A673 (cell line): ENCODE measurements at regions not wholly inside any gene's neighbourhood (a gene's known extent, or its start where the extent isn't known, plus 50 kb on each side); places are given as distances from the start of the nearest gene placed in this dataset.

Source experiments
- BruUV-seq: library from RNA; stranded (reverse); fragments of 400-500 nt; replicated peaks from 2 replicates; lab custom pipeline; 2021; lab: Mats Ljungman, UMichigan
- CTCF ChIA-PET: fragments of 300-600 bp; sonication (Branson Sonifier 250); formaldehyde crosslinking; loops from one replicate; lab custom pipeline; 2022; ENCODE audit warnings: antibody characterized with exemption; lab: Charles Lee
- POLR2A ChIA-PET: fragments of 300-600 bp; sonication (Branson Sonifier 250); formaldehyde crosslinking; loops from one replicate; lab custom pipeline; 2022; ENCODE audit warnings: antibody characterized with exemption; ENCODE audit not compliant: low non-redundant PET; lab: Charles Lee
- DNase-seq: peaks from one replicate; pipeline ENCODE4 v3.0.0-alpha.2; 2015; ENCODE audit warnings: low spot score
- H3K27ac ChIP-seq: fragments of 200-600 bp; sonication (generic); 2 replicates; pipeline ENCODE4 v1.5.1; 2016; ENCODE audit warnings: mixed run types, low read depth, mild to moderate bottlenecking, mixed read lengths, antibody characterized with exemption, low read length; ENCODE audit not compliant: poor library complexity, severe bottlenecking
- H3K27me3 ChIP-seq: fragments of 200-600 bp; sonication (generic); replicated peaks from 2 replicates; pipeline ENCODE4 v1.6.1; 2017; ENCODE audit warnings: mixed run types, low read depth, mild to moderate bottlenecking, mixed read lengths, antibody characterized with exemption, low read length; ENCODE audit not compliant: insufficient read depth, poor library complexity
- H3K36me3 ChIP-seq: fragments of 200-600 bp; sonication (generic); 2 replicates; pipeline ENCODE4 v1.6.1; 2016; ENCODE audit warnings: mixed run types, mild to moderate bottlenecking, mixed read lengths, antibody characterized with exemption, low read length; ENCODE audit not compliant: insufficient read depth, poor library complexity, severe bottlenecking
- H3K4me1 ChIP-seq: fragments of 200-600 bp; sonication (generic); 2 replicates; pipeline ENCODE4 v1.6.1; 2017; ENCODE audit warnings: mixed run types, mild to moderate bottlenecking, mixed read lengths, antibody characterized with exemption, low read length; ENCODE audit not compliant: insufficient read depth, poor library complexity, severe bottlenecking
- H3K4me3 ChIP-seq: fragments of 200-600 bp; sonication (generic); 2 replicates; pipeline ENCODE4 v1.5.1; 2016; ENCODE audit warnings: low read depth, mixed run types, mild to moderate bottlenecking, mixed read lengths, low read length; ENCODE audit not compliant: poor library complexity, severe bottlenecking
- H3K9me3 ChIP-seq: fragments of 200-600 bp; sonication (generic); 2 replicates; pipeline ENCODE4 v1.6.1; 2016; ENCODE audit warnings: mixed run types, low read depth, mild to moderate bottlenecking, mixed read lengths, antibody characterized with exemption, low read length; ENCODE audit not compliant: poor library complexity, severe bottlenecking
- CTCF ChIP-seq: fragments of 300-800, 200-600 bp; sonication (generic); conservative IDR thresholded peaks from 2 replicates; pipeline ENCODE4 v1.5.1; 2017; ENCODE audit warnings: low read depth, mild to moderate bottlenecking, antibody characterized with exemption, low read length, moderate library complexity, mixed read lengths
- EZH2 ChIP-seq: fragments of 200-600 bp; sonication (generic); IDR thresholded peaks from 2 replicates; pipeline ENCODE4 v1.6.1; 2017; ENCODE audit warnings: borderline replicate concordance, low read depth, mild to moderate bottlenecking, mixed read lengths, antibody characterized with exemption, low read length; ENCODE audit not compliant: poor library complexity, severe bottlenecking
- intact Hi-C: fragments of 100-400 bp; cut with micrococcal nuclease; formaldehyde crosslinking; loops from one replicate; pipeline ENCODE4 v1.10.0; 2022; ENCODE audit not compliant: unreplicated experiment

- H3K9me3 ChIP-seq, result no peaks in the 10 kb centered on the region
- H3K27me3 ChIP-seq, result no peaks in the 10 kb centered on the region
- CTCF ChIA-PET, result no interaction called here
- H3K4me3 ChIP-seq, result no peak overlapping the region
- peaks cover 4% of the 10 kb centered on the region for H3K4me1 ChIP-seq
- intact Hi-C loops, result no loop called here
- no peaks in the 10 kb centered on the region for H3K36me3 ChIP-seq
- no peak for DNase-seq
- POLR2A ChIA-PET, result no interaction called here
- H3K27ac ChIP-seq, result no peak overlapping the region
- BruUV-seq, result no TSS peak
- TF ChIP-seq EZH2 (no peak), CTCF (no peak)
Observed at GRCh38 chr12:43289426-43289801, 262.6 kb downstream of the ADAMTS20 start.

GRCh38 chr12:43288671-43289425 lies 263.2 kb downstream of the ADAMTS20 start:
- Histone ChIP-seq H3K27ac (no peak overlapping the region), H3K27me3 (no peaks in the 10 kb centered on the region), H3K4me1 (peaks cover 4% of the 10 kb centered on the region), H3K9me3 (no peaks in the 10 kb centered on the region), H3K36me3 (no peaks in the 10 kb centered on the region), H3K4me3 (no peak overlapping the region)
- no TSS peak for BruUV-seq
- intact Hi-C loops, result no loop called here
- POLR2A ChIA-PET, result no interaction called here
- CTCF ChIA-PET, result no interaction called here
- TF ChIP-seq CTCF, result no peak
- no peak for TF ChIP-seq EZH2
- DNase-seq, result no peak

- POLR2A ChIA-PET, result no interaction called here
- H3K9me3 ChIP-seq, result no peaks in the 10 kb centered on the region
- BruUV-seq, result no TSS peak
- no peak overlapping the region for H3K27ac ChIP-seq
- CTCF ChIA-PET, result no interaction called here
- DNase-seq, result no peak
- no peak for TF ChIP-seq CTCF
- TF ChIP-seq EZH2, result no peak
- H3K4me3 ChIP-seq, result no peak overlapping the region
- intact Hi-C loops, result no loop called here
- peaks cover 4% of the 10 kb centered on the region for H3K4me1 ChIP-seq
- H3K36me3 ChIP-seq, result no peaks in the 10 kb centered on the region
- no peaks in the 10 kb centered on the region for H3K27me3 ChIP-seq
Observed at GRCh38 chr12:43287706-43288383, 264.2 kb downstream of the ADAMTS20 start.
